ENCODE measurements at regions not wholly inside any gene's neighbourhood (a gene's known extent, or its start where the extent isn't known, plus 50 kb on each side); places are given as distances from the start of the nearest gene placed in this dataset.

GRCh38 chr3:86695752-86696151 is 295.2 kb downstream of the VGLL3 start:
- Histone ChIP-seq H3K9me3 (no peaks in the 10 kb centered on the region), H3K4me1 (no peaks in the 10 kb centered on the region), H3K4me3 (no peak overlapping the region), H3K36me3 (no peaks in the 10 kb centered on the region), H3K27me3 (no peaks in the 10 kb centered on the region), H3K27ac (no peak overlapping the region)
- 77 to 79% methylated on average over 5 of the region's 5 CpGs for WGBS, 2 donors
- DNase-seq: no peak
- TF ChIP-seq CTCF (IDR thresholded peaks at IDR 0.05): no peak
- intact Hi-C loops (cut with DNase I): no loop called here
- FAIRE-seq: no peak
- ATAC-seq: no peak

GRCh38 chr3:86673991-86674390 is 317.0 kb downstream of the VGLL3 start:
- Histone ChIP-seq H3K27ac (no peak overlapping the region), H3K4me3 (no peak overlapping the region), H3K9me3 (no peaks in the 10 kb centered on the region), H3K36me3 (no peaks in the 10 kb centered on the region), H3K4me1 (no peaks in the 10 kb centered on the region), H3K27me3 (no peaks in the 10 kb centered on the region)
- TF ChIP-seq CTCF (IDR thresholded peaks at IDR 0.05): no peak
- intact Hi-C loops (cut with DNase I): no loop called here
- no peak for ATAC-seq
- FAIRE-seq: no peak
- no peak for DNase-seq

- TF ChIP-seq CTCF (IDR thresholded peaks at IDR 0.05): no peak
- H3K27me3 ChIP-seq: no peaks in the 10 kb centered on the region
- ATAC-seq (no peak), DNase-seq (no peak), FAIRE-seq (no peak)
- 58% methylated on average over 2 of the region's 2 CpGs for WGBS, 2 donors
- H3K9me3 ChIP-seq: no peaks in the 10 kb centered on the region
- H3K4me3 ChIP-seq: no peak overlapping the region
- no peaks in the 10 kb centered on the region for H3K36me3 ChIP-seq
- no peak overlapping the region for H3K27ac ChIP-seq
- H3K4me1 ChIP-seq: no peaks in the 10 kb centered on the region
- intact Hi-C loops (cut with DNase I): no loop called here
Measured at GRCh38 chr3:86661817-86662216, 329.1 kb downstream of the VGLL3 start.

GRCh38 chr3:86658876-86659275 is 332.1 kb downstream of the VGLL3 start:
- Histone ChIP-seq H3K4me3 (no peak overlapping the region), H3K36me3 (no peaks in the 10 kb centered on the region), H3K4me1 (no peaks in the 10 kb centered on the region), H3K27me3 (no peaks in the 10 kb centered on the region), H3K27ac (no peak overlapping the region), H3K9me3 (no peaks in the 10 kb centered on the region)
- no peak for TF ChIP-seq CTCF (IDR thresholded peaks at IDR 0.05)
- ATAC-seq (no peak), FAIRE-seq (no peak), DNase-seq (no peak)
- WGBS, 2 donors: 19 to 32% methylated on average over 1 of the region's 1 CpG
- intact Hi-C loops (cut with DNase I): no loop called here

- ATAC-seq (no peak), DNase-seq (no peak), FAIRE-seq (no peak)
- Histone ChIP-seq H3K27me3 (no peaks in the 10 kb centered on the region), H3K27ac (no peak overlapping the region), H3K4me1 (no peaks in the 10 kb centered on the region), H3K36me3 (no peaks in the 10 kb centered on the region), H3K9me3 (no peaks in the 10 kb centered on the region), H3K4me3 (no peak overlapping the region)
- TF ChIP-seq CTCF (IDR thresholded peaks at IDR 0.05): no peak
- 65 to 74% methylated on average over 6 of the region's 6 CpGs for WGBS, 2 donors
- intact Hi-C loops (cut with DNase I): no loop called here
Measured at GRCh38 chr3:86654806-86655460, 336.0 kb downstream of the VGLL3 start.
